Stomach (tissue), 8 donors: ENCODE measurements at regions not wholly inside any gene's neighbourhood (a gene's known extent, or its start where the extent isn't known, plus 50 kb on each side); places are given as distances from the start of the nearest gene placed in this dataset.

Source experiments
- DNase-seq, 2 donors: peaks; one replicate each; pipeline versions ENCODE4 v3.0.0 to v3.0.0-alpha.2; 2013 to 2019
- H3K27ac ChIP-seq, 5 donors: fragments of 200-600 bp in 4 of 5; sonication (generic) in 4 of 5; one replicate each; pipeline ENCODE4 v1.5.1; 2013 to 2019; ENCODE audit warnings: mild to moderate bottlenecking in 1 of 5, moderate library complexity in 1 of 5
- H3K27me3 ChIP-seq, 3 donors: fragments of 200-600 bp; sonication (generic); one replicate each; pipeline ENCODE4 v1.5.1; 2017 to 2019; ENCODE audit warnings: mixed run types in 1 of 3
- H3K36me3 ChIP-seq, 4 donors: fragments of 200-600 bp; sonication (generic); 1 replicate in 3 of 4; 2 replicates in 1 of 4; pipeline ENCODE4 v1.5.1; 2016 to 2019
- H3K4me1 ChIP-seq, 4 donors: fragments of 200-600 bp; sonication (generic); one replicate each; pipeline ENCODE4 v1.5.1; 2016 to 2019
- H3K4me3 ChIP-seq, 4 donors: fragments of 200-600 bp; sonication (generic) in 3 of 4; one replicate each; pipeline ENCODE4 v1.5.1; 2016 to 2019; ENCODE audit warnings: mild to moderate bottlenecking in 1 of 4
- H3K9me3 ChIP-seq, 4 donors: fragments of 200-600 bp; sonication (generic); one replicate each; pipeline ENCODE4 v1.5.1; 2016 to 2019
- EP300 ChIP-seq: sonication (generic); formaldehyde crosslinking; IDR thresholded peaks from one replicate; pipeline ENCODE4 v1.6.1; 2017; ENCODE audit warnings: antibody characterized with exemption
- POLR2A ChIP-seq, 4 donors: fragments of 450-650 bp; IDR thresholded peaks; one replicate each; pipeline ENCODE4 v1.6.1; 2016; ENCODE audit warnings: antibody characterized with exemption in 4 of 4, control low read depth in 2 of 4, mild to moderate bottlenecking in 1 of 4, moderate library complexity in 1 of 4
- POLR2AphosphoS5 ChIP-seq, 3 donors: sonication (generic); formaldehyde crosslinking; IDR thresholded peaks; one replicate each; pipeline ENCODE4 v1.6.1; 2016; ENCODE audit warnings: antibody characterized with exemption in 3 of 3
- WGBS, 5 donors: extraction: QIAGEN DNeasy Blood & Tissue Kit in 3 of 5; methylation state at CpG; one replicate each; pipeline versions ENCODE4 v1.1.5 to v1.1.7; 2013 to 2018; 5-methylcytosine and 5-hydroxymethylcytosine counted together
- intact Hi-C: fragments of 100-400 bp; cut with DNase I; formaldehyde crosslinking; loops from one replicate; pipeline ENCODE4 v1.15.1; 2023; ENCODE audit warnings: low total_unique reads
- TF ChIP-seq, protein P1 (sequence below), 7 experiments: fragments of 450-650 bp in 4 of 7; fragments of 200-600 bp in 3 of 7; sonication (generic) in 3 of 7; IDR thresholded peaks; one replicate each; pipeline ENCODE4 v1.5.1; 2016 to 2019; ENCODE audit warnings: antibody characterized with exemption in 7 of 7, control low read depth in 2 of 7, mild to moderate bottlenecking in 1 of 7
- donor health status: healthy with polysubstance abuse.
- donor health status: Bipolar disorder and iron deficiency.
- donor health status: healthy.

DNA sequence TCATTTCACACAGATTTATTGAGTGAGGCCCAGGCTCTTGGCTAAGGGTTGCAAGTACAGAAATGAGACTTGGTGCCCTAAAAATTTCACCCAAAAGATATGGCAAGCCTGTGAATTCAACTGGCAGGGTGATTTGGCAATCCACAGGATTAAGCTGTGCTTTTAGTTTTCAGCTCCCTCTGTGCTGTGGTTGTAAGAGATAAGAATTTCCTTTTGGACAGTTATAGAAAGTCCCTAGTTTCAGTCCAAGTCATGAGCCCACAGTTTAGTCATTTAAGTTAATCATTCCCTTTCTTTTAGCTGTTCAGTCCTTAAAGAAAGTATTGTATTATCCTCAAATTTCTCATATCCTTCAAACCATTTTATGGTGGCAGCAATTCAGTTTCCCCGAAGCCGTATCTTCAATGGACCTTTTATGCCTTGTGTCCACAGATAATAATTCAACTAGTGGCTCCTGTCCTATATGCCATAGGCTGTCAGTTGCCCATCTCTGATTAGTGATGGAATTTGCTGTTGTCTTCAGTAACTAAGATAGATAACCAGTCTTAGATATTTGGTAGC is 73.4 kb upstream of the NAMPT start:
- TF ChIP-seq, protein P1, sequence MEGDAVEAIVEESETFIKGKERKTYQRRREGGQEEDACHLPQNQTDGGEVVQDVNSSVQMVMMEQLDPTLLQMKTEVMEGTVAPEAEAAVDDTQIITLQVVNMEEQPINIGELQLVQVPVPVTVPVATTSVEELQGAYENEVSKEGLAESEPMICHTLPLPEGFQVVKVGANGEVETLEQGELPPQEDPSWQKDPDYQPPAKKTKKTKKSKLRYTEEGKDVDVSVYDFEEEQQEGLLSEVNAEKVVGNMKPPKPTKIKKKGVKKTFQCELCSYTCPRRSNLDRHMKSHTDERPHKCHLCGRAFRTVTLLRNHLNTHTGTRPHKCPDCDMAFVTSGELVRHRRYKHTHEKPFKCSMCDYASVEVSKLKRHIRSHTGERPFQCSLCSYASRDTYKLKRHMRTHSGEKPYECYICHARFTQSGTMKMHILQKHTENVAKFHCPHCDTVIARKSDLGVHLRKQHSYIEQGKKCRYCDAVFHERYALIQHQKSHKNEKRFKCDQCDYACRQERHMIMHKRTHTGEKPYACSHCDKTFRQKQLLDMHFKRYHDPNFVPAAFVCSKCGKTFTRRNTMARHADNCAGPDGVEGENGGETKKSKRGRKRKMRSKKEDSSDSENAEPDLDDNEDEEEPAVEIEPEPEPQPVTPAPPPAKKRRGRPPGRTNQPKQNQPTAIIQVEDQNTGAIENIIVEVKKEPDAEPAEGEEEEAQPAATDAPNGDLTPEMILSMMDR (IDR thresholded peaks at IDR 0.05): no peak
- TF ChIP-seq POLR2AphosphoS5 (IDR thresholded peaks at IDR 0.05): no peak
- TF ChIP-seq EP300: no peak
- no peak for TF ChIP-seq POLR2A (IDR thresholded peaks at IDR 0.05)
- H3K27ac ChIP-seq: peak overlapping the region in 1 of 5 donors; percentile 62
- H3K9me3 ChIP-seq: no peaks in the 10 kb centered on the region
- H3K4me3 ChIP-seq: no peak overlapping the region
- no peaks in the 10 kb centered on the region for H3K36me3 ChIP-seq
- peak in 1 of 2 donors; percentile 16 for DNase-seq
- H3K4me1 ChIP-seq: no peaks in the 10 kb centered on the region
- H3K27me3 ChIP-seq: no peaks in the 10 kb centered on the region
- 39 to 60% (median 46%) methylated on average over 2 of the region's 2 CpGs for WGBS, 5 donors
- intact Hi-C loops: no loop called here

DNA sequence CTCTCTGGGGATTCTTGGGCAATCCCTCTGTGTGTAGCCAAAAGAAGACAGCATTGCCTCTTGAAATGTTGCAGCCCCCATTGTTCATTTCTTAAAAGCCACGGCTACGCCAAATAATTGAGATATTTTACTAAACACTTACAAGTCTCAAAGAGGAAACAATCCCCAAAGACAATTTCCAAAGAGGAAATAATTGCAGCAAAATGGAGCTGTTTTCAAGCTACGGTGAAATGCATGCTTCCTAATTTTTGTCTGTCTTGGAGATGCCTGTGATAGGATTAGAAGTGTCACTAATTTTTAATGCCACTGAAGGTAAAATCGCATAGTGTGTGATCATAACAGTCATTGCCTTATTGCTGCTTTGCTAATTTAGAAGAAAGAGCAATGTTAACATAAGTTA is 72.9 kb upstream of the NAMPT start:
- no peaks in the 10 kb centered on the region for H3K27me3 ChIP-seq
- H3K36me3 ChIP-seq: no peaks in the 10 kb centered on the region
- no peak overlapping the region for H3K4me3 ChIP-seq
- no peak for TF ChIP-seq POLR2AphosphoS5 (IDR thresholded peaks at IDR 0.05)
- TF ChIP-seq, protein P1 (IDR thresholded peaks at IDR 0.05): no peak
- H3K27ac ChIP-seq: peak overlapping the region in 1 of 5 donors; percentile 62
- H3K9me3 ChIP-seq: no peaks in the 10 kb centered on the region
- H3K4me1 ChIP-seq: no peaks in the 10 kb centered on the region
- DNase-seq: no peak
- intact Hi-C loops: no loop called here
- 70 to 83% (median 81%) methylated on average over 4 of the region's 4 CpGs for WGBS, 5 donors

DNA sequence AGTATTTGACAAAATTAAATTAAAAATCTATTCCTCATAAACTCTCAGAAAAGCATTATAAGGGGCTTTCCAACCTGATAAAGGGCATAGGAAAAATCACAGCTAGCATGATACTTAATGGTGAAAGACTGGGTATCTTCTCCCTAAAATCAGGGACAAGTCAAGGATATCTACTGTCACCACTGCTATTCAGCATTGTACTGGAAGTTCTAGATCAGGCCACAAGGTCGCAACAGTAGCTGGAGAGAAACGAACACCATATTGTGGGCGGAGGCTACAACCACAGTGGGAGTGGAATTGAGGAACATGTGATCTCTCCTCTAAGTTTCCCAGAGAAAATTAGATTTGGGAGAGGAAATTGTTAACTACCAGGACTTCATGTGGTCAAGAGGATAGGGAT is 70.0 kb upstream of the NAMPT start:
- Histone ChIP-seq H3K4me3 (no peak overlapping the region), H3K9me3 (peaks cover 0 to 7% (median 5%) of the 10 kb centered on the region in 4 donors), H3K27me3 (no peaks in the 10 kb centered on the region), H3K4me1 (no peaks in the 10 kb centered on the region), H3K36me3 (no peaks in the 10 kb centered on the region), H3K27ac (no peak overlapping the region)
- 73 to 86% (median 85%) methylated on average over 3 of the region's 3 CpGs for WGBS, 5 donors
- DNase-seq: no peak
- intact Hi-C loops: no loop called here
- TF ChIP-seq POLR2A (IDR thresholded peaks at IDR 0.05) (no peak), EP300 (no peak), POLR2AphosphoS5 (IDR thresholded peaks at IDR 0.05) (no peak)
- TF ChIP-seq, protein P1 (IDR thresholded peaks at IDR 0.05): no peak

DNA sequence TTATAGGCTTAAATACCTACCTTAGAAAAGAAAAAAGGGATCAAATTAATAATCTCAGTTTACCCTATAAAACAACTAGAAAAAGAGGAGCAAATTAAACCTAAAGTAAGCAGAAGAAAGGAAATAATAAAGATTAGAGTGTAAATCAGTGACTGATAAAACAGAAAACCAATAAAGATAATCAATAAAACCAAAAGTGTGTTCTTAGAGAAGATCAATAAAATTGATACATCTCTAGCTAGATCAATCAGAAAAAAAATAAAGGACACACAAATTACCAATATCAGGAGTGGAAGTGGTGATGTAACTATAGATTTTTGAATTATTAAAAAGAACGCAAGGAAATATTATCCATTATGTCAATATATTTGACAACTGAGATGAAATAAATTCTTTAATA is 69.2 kb upstream of the NAMPT start:
- Histone ChIP-seq H3K27me3 (no peaks in the 10 kb centered on the region), H3K4me3 (no peak overlapping the region), H3K4me1 (no peaks in the 10 kb centered on the region), H3K9me3 (peaks cover 0 to 12% (median 8%) of the 10 kb centered on the region in 4 donors), H3K27ac (no peak overlapping the region), H3K36me3 (no peaks in the 10 kb centered on the region)
- DNase-seq: no peak
- TF ChIP-seq, protein P1 (IDR thresholded peaks at IDR 0.05): no peak
- TF ChIP-seq EP300: no peak
- TF ChIP-seq POLR2A (IDR thresholded peaks at IDR 0.05): no peak
- TF ChIP-seq POLR2AphosphoS5 (IDR thresholded peaks at IDR 0.05): no peak
- intact Hi-C loops: no loop called here
- whole genome bisulfite sequencing, 5 donors: 0 to 100% (median 45%) methylated on average over 1 of the region's 1 CpG
